IPS-20b (cell line): ENCODE measurements at regions not wholly inside any gene's neighbourhood (a gene's known extent, or its start where the extent isn't known, plus 50 kb on each side); places are given as distances from the start of the nearest gene placed in this dataset.
"Not testable (repeated sequence)": the region's sequence is repeated elsewhere in the genome, so short reads cannot be mapped to it uniquely, and the experiment has no call there.

Experiments used
- H3K27ac ChIP-seq: one replicate; pipeline ENCODE4 v1.5.1; 2013; ENCODE audit warnings: low read length
- H3K27me3 ChIP-seq: 2 replicates; pipeline ENCODE4 v1.6.1; 2013; ENCODE audit warnings: mild to moderate bottlenecking, low read length, inconsistent platforms; ENCODE audit not compliant: insufficient read depth
- H3K36me3 ChIP-seq: 2 replicates; pipeline ENCODE4 v1.6.1; 2013; ENCODE audit warnings: low read depth, mild to moderate bottlenecking, inconsistent platforms, low read length, moderate library complexity; ENCODE audit not compliant: insufficient read depth
- H3K4me1 ChIP-seq: 2 replicates; pipeline ENCODE4 v1.6.1; 2013; ENCODE audit warnings: mild to moderate bottlenecking, control low read depth, inconsistent platforms, low read length, moderate library complexity; ENCODE audit not compliant: insufficient read depth
- H3K4me3 ChIP-seq: 2 replicates; pipeline ENCODE4 v1.5.1; 2013; ENCODE audit warnings: mild to moderate bottlenecking, low read length, inconsistent platforms
- H3K9ac ChIP-seq: 2 replicates; pipeline ENCODE4 v1.6.1; 2013; ENCODE audit warnings: low read depth, mild to moderate bottlenecking, inconsistent platforms, low read length, moderate library complexity
- H3K9me3 ChIP-seq: 2 replicates; pipeline ENCODE4 v1.6.1; 2013; ENCODE audit warnings: mild to moderate bottlenecking, low read depth, low read length, inconsistent platforms; ENCODE audit not compliant: insufficient read depth

DNA sequence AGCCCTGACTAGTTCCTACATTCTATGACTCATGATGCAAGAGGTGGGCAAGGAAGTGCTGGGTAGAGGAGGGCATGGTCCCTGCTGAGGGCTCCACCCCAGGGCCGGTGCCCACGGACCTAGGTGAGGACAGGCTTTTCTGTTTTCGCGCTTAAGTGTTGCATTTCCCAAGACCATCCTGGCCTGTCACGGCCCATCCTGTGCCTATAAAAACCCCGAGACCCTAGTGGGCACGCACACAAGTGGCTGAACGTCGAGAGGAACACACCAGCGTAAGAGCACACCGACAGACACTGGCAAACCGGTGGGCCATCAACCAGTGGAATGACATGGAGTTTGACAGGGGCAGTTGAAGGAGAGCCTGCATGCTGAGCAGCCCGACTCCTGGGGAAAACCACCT, 680.7 kb upstream of the GHITM start:
- Histone ChIP-seq H3K27ac (no peak overlapping the region), H3K4me3 (no peak overlapping the region), H3K9ac (no peak overlapping the region), H3K9me3 (no peaks in the 10 kb centered on the region), H3K36me3 (no peaks in the 10 kb centered on the region), H3K27me3 (no peaks in the 10 kb centered on the region), H3K4me1 (no peaks in the 10 kb centered on the region)

DNA sequence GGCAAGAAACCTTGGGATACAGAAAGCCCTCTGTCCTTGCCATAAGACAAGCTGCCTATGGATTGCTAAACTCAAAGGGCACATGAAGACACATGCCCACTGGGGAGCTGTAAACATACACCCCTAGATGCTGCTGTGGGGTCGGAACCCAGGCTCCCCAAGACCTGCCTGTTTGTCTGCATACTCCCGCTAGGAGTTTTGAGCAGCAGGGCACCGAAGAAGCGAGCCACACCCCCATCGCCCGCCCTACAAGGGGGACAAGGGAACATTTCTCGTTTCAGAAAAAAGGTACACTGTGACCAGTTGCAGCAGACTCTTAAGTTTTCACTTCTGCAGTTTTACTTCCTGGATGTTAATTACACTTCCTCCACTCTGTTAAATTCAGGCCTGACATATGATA, 680.2 kb upstream of the GHITM start:
- Histone ChIP-seq H3K4me1 (no peaks in the 10 kb centered on the region), H3K9ac (no peak overlapping the region), H3K27ac (no peak overlapping the region), H3K9me3 (no peaks in the 10 kb centered on the region), H3K27me3 (no peaks in the 10 kb centered on the region), H3K4me3 (no peak overlapping the region), H3K36me3 (no peaks in the 10 kb centered on the region)

DNA sequence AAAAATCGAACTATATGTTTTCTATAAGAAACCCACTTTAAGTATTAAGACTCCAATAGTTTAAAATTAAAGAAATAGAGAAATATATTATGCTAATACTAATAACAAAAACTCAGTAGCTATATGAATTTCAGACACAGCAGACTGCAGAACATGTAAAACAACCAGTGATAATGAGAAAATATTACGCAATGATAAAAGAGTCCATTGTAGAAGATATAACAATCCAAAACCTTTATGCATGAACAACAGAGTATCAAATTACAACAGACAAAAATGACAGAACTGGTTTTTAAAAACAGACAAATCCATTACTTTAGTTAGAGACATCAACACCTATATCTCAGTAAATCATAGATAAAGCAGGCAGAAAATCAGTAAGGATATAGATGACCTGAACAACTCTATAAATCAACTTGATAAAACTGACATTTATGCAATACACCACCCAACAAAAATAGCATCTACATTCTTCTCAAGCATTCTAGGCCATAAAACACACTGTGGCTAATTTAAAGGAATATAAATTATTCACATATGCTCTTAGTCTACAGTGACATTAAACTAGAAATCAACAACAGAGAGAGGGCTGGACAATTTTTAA, 669.5 kb upstream of the GHITM start:
- Histone ChIP-seq H3K27ac (no peak overlapping the region), H3K4me3 (no peak overlapping the region), H3K9me3 (no peaks in the 10 kb centered on the region), H3K36me3 (no peaks in the 10 kb centered on the region), H3K27me3 (no peaks in the 10 kb centered on the region), H3K9ac (no peak overlapping the region), H3K4me1 (no peaks in the 10 kb centered on the region)

DNA sequence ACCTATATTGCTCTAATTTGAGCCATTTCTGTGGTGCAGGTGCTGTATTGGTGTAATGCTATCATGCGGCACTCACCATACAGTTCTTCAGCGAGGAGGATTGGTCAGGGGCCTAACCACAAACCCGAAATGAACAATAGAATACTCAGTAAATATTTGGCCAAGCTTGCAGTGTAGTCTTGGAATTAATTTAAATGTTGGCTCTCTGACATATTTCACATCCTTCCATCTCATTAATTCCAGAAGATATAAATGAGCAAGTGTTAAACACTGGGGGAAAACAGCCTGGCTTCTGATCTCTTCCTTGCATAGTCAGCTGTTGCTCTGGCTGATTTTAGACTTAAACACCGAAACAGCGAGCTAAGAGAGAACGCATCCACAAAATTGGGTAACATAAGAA, 663.1 kb upstream of the GHITM start:
- H3K4me1 ChIP-seq: no peaks in the 10 kb centered on the region
- no peaks in the 10 kb centered on the region for H3K36me3 ChIP-seq
- no peaks in the 10 kb centered on the region for H3K27me3 ChIP-seq
- H3K9ac ChIP-seq: no peak overlapping the region
- H3K27ac ChIP-seq: no peak overlapping the region
- H3K9me3 ChIP-seq: no peaks in the 10 kb centered on the region
- H3K4me3 ChIP-seq: no peak overlapping the region

DNA sequence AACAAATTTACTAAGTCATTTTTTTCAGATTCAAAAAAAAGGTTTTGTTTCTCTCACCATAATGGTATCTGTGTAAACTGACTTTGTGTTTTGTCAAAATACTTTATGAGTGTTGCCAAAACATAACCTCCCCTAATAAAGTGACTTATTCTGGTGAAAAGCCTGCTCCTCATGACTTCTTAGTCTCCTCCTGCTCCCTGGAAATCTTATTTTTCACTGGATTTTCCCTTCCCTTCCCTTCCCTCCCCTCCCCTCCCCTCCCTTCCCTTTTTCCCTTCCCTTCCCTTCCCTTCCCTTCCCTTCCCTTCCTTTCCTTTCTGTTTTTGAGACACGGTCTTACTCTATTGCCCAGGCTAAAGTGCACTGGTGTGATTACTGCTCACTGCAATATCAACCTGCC, 650.1 kb upstream of the GHITM start:
- Histone ChIP-seq H3K4me1 (no peaks in the 10 kb centered on the region), H3K27ac (no peak overlapping the region), H3K4me3 (no peak overlapping the region), H3K9me3 (no peaks in the 10 kb centered on the region), H3K9ac (no peak overlapping the region), H3K36me3 (no peaks in the 10 kb centered on the region), H3K27me3 (no peaks in the 10 kb centered on the region)

DNA sequence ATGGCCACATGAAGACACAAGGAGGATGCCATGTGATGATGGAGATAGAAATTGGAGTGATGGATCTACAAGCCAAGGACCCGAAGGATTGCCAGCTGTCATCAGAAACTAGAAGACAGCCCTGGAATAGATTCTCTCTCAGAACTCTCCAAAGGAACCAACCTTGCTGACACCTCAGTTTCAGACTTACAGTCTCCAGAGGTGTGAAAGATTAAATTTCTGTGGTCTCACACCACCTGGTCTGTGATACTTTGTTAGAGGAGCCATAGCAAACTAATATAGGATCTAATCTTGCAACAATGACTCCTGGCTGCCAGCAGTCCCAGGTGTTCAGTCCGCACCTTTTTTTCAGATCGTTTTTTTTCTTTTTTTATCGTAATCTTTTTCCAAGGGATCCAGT, 647.3 kb upstream of the GHITM start:
- H3K9ac ChIP-seq: no peak overlapping the region
- no peak overlapping the region for H3K4me3 ChIP-seq
- no peaks in the 10 kb centered on the region for H3K4me1 ChIP-seq
- no peaks in the 10 kb centered on the region for H3K36me3 ChIP-seq
- no peaks in the 10 kb centered on the region for H3K27me3 ChIP-seq
- H3K27ac ChIP-seq: no peak overlapping the region
- no peaks in the 10 kb centered on the region for H3K9me3 ChIP-seq

DNA sequence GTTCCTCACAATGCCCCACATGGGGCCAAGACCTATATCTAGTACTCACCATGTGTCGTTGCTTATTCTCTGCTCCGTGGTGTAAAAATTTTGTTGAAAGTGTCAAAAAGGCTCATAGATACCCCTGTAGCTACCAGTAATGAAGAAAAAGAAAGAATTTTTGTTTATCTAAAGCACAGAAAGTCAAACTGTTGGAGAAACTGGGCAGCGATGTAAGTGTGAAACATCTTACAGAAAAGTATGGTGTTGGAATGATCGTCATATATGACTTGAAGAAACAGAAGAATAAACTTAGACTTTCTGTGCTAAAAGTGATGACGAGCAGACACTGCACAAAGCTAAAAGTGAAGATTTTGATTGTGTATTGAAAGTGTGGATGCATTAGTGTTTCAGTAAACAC, 626.6 kb upstream of the GHITM start:
- Histone ChIP-seq H3K27me3 (no peaks in the 10 kb centered on the region), H3K9me3 (no peaks in the 10 kb centered on the region), H3K36me3 (no peaks in the 10 kb centered on the region), H3K4me3 (no peak overlapping the region), H3K9ac (no peak overlapping the region), H3K4me1 (no peaks in the 10 kb centered on the region), H3K27ac (no peak overlapping the region)

DNA sequence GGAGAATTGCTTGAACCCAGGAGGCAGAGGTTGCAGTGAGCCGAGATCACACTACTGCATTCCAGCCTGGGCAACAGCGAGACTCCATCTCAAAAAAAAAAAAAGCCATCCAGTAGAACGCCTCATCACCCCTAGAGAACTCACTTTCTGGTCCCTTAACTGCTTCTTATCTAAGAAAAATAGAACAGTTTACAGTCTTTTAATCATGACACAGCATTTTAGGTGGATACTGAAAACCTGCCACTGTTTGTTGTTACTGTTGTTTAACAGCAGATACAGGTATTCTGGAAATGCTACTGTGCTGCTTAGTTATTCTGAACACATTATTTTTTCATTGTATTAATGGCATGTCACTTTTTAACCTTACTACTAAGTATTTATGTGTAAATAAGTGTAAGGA, 624.3 kb upstream of the GHITM start:
- Histone ChIP-seq H3K9me3 (no peaks in the 10 kb centered on the region), H3K4me3 (no peak overlapping the region), H3K9ac (no peak overlapping the region), H3K4me1 (no peaks in the 10 kb centered on the region), H3K27me3 (no peaks in the 10 kb centered on the region), H3K36me3 (no peaks in the 10 kb centered on the region), H3K27ac (no peak overlapping the region)

DNA sequence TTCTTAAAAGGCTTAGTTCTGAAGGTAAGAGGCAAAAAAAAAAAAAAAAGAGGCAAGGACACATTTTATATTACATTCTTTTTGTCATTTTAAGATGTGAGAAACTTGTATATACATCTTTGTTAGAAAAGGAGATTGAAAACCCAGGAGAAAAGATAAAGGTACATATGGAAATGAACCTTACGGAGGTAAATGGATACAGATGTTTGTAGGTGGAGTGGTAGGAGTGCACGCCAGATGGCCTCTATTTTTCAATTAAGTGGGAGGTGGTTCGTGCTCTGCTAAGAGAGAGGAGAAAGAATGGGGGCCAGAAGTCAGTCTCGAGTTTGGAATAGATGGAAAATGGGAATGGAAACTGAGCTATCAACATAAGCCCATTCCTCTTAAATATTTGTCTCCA, 622.5 kb upstream of the GHITM start:
- Histone ChIP-seq H3K4me1 (no peaks in the 10 kb centered on the region), H3K27ac (no peak overlapping the region), H3K36me3 (no peaks in the 10 kb centered on the region), H3K9me3 (no peaks in the 10 kb centered on the region), H3K27me3 (no peaks in the 10 kb centered on the region), H3K9ac (no peak overlapping the region), H3K4me3 (no peak overlapping the region)

DNA sequence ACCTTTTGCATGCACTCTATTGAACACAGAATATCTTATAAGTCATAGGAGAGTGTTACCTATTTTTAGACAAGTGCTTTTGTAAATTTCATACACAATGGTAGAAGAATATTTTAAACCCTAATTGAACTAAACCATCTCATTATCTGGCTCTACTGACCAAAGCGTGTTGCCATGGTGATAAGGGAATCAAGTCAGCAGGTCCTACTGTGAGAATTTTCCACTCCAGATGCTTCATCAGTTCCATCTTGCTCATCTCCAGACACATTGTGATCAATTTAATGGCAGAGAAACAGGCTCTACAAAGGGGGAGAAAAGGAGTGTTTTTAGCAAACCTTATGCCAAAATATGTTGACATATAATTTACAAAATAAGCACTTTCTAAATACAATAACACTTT, 621.9 kb upstream of the GHITM start:
- no peaks in the 10 kb centered on the region for H3K4me1 ChIP-seq
- no peak overlapping the region for H3K4me3 ChIP-seq
- no peaks in the 10 kb centered on the region for H3K36me3 ChIP-seq
- H3K9me3 ChIP-seq: no peaks in the 10 kb centered on the region
- no peaks in the 10 kb centered on the region for H3K27me3 ChIP-seq
- H3K9ac ChIP-seq: no peak overlapping the region
- no peak overlapping the region for H3K27ac ChIP-seq

DNA sequence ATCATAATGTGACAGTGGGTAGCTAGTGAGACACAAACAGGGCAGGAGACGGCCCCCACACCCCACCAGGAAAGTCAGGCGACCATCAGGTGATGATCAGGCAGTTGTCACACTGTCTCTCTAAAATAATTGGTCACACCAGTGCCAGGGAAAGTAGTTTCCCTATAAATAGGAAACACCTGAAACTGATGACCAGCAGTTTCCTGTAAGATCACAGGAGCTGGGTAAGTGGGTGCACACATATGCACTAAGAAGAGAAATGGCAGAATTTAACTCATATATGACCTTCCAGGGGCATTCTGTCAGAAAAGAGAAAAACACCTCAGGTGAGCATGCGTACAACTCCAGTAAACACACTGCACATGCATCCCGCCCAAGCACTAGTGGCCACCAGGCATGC, 620.5 kb upstream of the GHITM start:
- no peak overlapping the region for H3K27ac ChIP-seq
- no peaks in the 10 kb centered on the region for H3K4me1 ChIP-seq
- no peaks in the 10 kb centered on the region for H3K9me3 ChIP-seq
- no peaks in the 10 kb centered on the region for H3K36me3 ChIP-seq
- H3K9ac ChIP-seq: no peak overlapping the region
- H3K27me3 ChIP-seq: no peaks in the 10 kb centered on the region
- no peak overlapping the region for H3K4me3 ChIP-seq

DNA sequence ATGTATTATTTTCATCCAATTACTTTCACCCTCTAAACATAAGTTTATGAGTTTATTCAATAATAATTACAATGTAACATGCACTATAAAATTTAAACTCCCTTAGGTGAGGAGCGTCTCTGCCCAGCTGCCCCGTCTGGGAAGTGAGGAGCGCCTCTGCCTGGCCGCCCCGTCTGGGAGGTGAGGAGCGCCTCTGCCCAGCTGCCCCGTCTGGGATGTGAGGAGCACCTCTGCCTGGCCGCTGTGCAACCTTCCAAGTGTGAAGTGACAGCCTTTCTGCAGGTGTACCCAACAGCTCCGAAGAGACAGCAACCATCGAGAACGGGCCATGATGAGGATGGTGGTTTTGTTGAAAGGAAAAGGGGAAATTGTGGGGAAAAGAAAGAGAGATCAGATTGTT, 618.9 kb upstream of the GHITM start:
- not testable (repeated sequence) for H3K36me3 ChIP-seq, H3K9ac ChIP-seq, H3K4me3 ChIP-seq, H3K4me1 ChIP-seq, H3K27ac ChIP-seq, H3K9me3 ChIP-seq, H3K27me3 ChIP-seq

DNA sequence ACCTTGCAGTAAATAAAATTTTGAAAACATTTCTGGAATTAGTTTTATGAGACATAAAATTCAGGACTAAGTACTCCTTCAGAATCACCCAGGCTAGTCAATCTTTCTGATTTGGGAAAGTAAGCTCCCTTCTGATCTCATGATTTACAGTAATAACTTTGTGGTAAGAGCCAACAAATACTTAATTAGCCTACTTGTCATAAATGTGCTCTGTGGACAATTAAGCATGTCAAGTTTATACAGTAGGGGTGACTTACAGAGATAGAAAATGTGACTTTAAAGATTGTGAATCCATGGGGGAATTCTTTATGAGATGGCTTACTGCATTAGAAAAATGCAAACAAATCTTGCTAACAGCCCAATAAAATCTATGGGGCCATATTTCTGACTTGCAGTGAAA, 616.9 kb upstream of the GHITM start:
- Histone ChIP-seq H3K36me3 (no peaks in the 10 kb centered on the region), H3K4me3 (no peak overlapping the region), H3K27ac (no peak overlapping the region), H3K9me3 (no peaks in the 10 kb centered on the region), H3K9ac (no peak overlapping the region), H3K4me1 (no peaks in the 10 kb centered on the region), H3K27me3 (no peaks in the 10 kb centered on the region)
